HG03280 (cell line): ENCODE measurements at regions not wholly inside any gene's neighbourhood (a gene's known extent, or its start where the extent isn't known, plus 50 kb on each side); places are given as distances from the start of the nearest gene placed in this dataset.

Experiments
- ATAC-seq: cut with Tn5 transposase; IDR thresholded peaks from one replicate; pipeline ENCODE4 v1.9.1; 2021; ENCODE audit warnings: mild to moderate bottlenecking, moderate library complexity; ENCODE audit not compliant: unreplicated experiment

- ATAC-seq = no peak
Observed at GRCh38 chr5:133801955-133802751, 166.3 kb downstream of the C5orf15 start.

GRCh38 chr5:133801431-133801830 is 167.0 kb downstream of the C5orf15 start:
- no peak for ATAC-seq

- no peak for ATAC-seq
Observed at GRCh38 chr5:133799571-133800237, 168.7 kb downstream of the C5orf15 start.

GRCh38 chr5:133797167-133797566 is 171.3 kb downstream of the C5orf15 start:
- ATAC-seq = no peak

- ATAC-seq = no peak
Observed at GRCh38 chr5:133796186-133796585, 172.2 kb downstream of the C5orf15 start.

- no peak for ATAC-seq
Observed at GRCh38 chr5:133794771-133795415, 173.5 kb downstream of the C5orf15 start.

- no peak for ATAC-seq
Observed at GRCh38 chr5:133793756-133794465, 174.5 kb downstream of the C5orf15 start.

GRCh38 chr5:133792655-133793054 is 175.8 kb downstream of the C5orf15 start:
- no peak for ATAC-seq

GRCh38 chr5:133792024-133792423 is 176.4 kb downstream of the C5orf15 start:
- ATAC-seq = no peak

GRCh38 chr5:133790898-133791297 is 177.5 kb downstream of the C5orf15 start:
- no peak for ATAC-seq

- ATAC-seq = no peak
Observed at GRCh38 chr5:133789428-133789827, 177.1 kb upstream of the FSTL4 start.

- no peak for ATAC-seq
Observed at GRCh38 chr5:133788121-133788520, 175.8 kb upstream of the FSTL4 start.

GRCh38 chr5:133786420-133786819 is 174.1 kb upstream of the FSTL4 start:
- no peak for ATAC-seq

GRCh38 chr5:133785182-133785581 is 172.8 kb upstream of the FSTL4 start:
- no peak for ATAC-seq

GRCh38 chr5:133783481-133783880 is 171.1 kb upstream of the FSTL4 start:
- no peak for ATAC-seq

- no peak for ATAC-seq
Observed at GRCh38 chr5:133782736-133783135, 170.4 kb upstream of the FSTL4 start.

- no peak for ATAC-seq
Observed at GRCh38 chr5:133781436-133782225, 169.3 kb upstream of the FSTL4 start.

GRCh38 chr5:133780619-133781280 is 168.4 kb upstream of the FSTL4 start:
- no peak for ATAC-seq

- ATAC-seq = no peak
Observed at GRCh38 chr5:133779828-133780475, 167.6 kb upstream of the FSTL4 start.
